HG02885 (cell line): ENCODE measurements at regions not wholly inside any gene's neighbourhood (a gene's known extent, or its start where the extent isn't known, plus 50 kb on each side); places are given as distances from the start of the nearest gene placed in this dataset.

Experiments
- ATAC-seq: cut with Tn5 transposase; IDR thresholded peaks from one replicate; pipeline ENCODE4 v1.9.1; 2021; ENCODE audit warnings: mild to moderate bottlenecking; ENCODE audit not compliant: unreplicated experiment, poor library complexity

DNA sequence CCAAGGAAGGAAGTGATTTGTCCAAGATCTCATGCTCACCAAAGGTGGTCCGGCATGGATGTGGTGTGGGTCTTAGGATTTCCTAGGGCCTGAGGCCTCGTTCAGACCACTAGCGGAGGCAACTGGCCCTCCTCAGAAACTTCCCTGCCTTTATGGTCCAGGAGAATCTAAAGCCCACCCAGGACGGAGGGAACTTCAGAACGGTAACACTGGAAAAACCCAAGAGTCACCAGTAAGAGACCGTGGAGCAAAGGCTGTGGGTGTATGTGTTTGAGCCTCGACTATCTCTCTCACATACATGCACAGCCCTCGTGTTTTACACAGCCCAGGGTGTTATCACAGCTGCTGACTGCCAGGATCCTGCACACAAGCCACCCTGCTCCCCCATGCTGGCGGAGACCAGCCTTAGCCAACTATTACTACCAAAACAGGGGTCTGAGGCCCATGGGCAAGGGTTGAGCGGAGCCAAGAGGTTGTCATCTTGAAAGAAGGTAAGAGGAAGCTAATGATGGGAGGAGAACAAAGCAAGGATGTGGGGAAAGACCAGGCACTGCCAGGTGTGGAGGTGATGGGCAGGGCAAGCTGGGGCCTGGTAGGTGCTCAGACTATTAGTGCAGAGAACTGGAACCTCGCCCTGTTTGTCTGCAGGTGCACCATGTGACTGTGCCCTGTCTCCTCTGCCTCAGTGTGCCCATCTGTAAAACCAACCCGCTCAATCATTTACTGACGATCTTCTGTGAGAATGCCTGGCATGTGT, 170.2 kb upstream of the ZMIZ1 start:
- ATAC-seq = no peak

DNA sequence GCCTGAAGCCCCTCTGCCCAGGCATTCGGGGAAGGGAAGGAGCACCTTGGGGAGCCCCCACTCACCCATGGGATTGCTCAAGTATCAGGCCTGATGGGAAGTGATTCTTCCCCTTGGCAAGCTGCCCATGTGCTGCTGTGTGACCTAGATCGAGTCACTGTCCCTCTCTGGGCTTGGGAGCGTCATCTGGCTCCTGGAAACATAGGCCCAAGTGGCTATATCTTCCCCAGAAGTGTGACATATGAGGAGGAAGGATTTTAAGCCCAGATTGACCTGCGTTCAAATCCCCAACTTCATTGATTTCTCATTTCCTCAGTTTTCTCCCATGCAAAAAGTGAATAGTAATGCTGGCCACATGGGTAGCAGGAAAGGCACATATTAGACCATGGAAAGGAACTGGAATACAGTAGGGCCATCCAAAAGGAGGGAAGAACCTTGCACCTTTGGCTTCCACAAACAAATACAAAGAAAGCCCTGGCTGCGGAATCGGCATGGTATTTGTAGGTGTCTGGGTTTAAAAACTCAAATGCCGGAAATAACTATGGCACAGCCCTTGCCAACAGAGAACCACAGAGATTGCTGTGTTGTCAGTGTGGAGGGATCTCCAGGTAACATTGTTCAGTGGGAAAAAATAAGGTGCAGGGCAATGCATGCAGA, 169.5 kb upstream of the ZMIZ1 start:
- ATAC-seq = no peak

DNA sequence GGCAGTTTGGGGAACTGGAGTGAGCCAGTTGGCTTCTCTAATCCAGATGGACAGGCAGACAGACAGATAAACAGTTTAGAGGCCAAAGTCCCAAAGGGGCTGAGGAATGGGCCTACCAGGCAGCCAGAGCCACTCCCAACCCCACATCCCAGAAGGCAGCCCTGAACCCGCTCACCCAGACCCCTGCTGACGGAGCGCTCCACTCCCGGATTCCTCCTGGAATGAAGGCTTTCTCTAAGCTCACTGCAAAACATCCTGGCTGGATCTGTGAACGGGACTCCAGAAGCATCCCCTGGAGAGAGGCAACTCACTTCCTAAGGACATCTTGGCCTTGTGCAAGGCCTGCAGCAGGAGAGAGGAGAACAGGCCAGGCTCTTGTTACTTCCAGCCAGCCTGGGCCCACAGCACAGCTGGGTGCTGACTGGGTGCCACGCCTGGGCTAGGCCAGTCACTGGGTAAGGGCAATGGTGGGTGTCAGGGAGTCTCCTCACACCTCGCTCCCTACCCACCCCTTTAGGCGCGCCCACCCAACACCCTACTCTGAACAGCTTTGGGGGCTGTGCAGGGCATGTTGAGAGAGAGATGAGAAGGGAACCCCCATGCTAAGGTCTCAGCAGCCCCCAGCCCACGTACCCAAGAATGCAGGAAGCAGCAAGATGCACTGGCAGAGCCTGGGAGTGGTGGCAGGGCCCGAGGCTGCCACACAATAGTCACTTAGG, 168.6 kb upstream of the ZMIZ1 start:
- no peak for ATAC-seq

DNA sequence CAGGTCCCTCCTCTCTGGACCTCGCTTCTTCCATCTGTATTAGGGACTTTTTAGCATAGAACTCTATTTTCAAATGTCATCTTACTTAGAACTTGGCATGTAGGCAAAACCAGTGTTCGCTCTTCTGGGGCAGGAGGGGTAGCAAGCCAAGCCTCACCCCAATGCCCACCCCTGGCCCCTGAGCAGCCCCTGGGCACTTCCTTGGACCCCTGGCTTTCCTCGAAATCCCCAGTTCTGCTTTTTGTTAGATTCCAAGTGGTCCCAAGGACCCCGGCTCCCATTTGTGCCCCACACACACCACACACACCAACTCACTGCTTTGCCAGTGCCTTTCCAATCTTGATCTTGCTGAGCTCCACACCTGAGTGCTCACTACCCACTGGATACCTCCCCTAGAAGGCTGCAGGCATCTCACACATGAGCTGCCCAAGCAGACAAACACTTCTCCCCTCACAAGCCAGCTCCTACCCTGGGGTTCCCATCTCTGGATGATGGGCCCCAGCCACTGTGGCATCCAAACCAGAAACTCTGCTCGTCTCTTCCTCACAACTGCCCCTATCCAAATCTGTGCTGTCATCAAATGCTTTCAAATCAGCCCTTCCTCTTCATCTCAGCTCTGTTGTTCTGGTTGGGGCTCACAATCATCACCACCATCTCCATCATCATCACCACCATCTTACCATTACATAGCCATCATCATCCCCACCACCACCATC, 167.9 kb upstream of the ZMIZ1 start:
- no peak for ATAC-seq

DNA sequence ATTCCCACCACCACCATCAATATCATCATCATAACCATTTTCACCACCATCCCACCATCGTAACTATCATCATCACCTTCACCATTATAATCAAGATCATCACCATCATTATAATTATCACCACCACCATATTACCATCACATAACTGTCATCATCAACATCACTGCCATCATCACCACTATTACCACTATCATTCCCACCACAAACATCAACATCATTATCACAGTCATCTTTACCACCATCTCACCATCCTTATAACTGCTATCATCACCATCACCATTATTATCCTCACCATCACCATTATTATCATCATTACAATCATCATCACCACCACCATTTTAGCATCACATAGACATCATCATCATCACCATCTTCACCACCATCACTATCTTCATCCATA, 167.1 kb upstream of the ZMIZ1 start:
- no peak for ATAC-seq

DNA sequence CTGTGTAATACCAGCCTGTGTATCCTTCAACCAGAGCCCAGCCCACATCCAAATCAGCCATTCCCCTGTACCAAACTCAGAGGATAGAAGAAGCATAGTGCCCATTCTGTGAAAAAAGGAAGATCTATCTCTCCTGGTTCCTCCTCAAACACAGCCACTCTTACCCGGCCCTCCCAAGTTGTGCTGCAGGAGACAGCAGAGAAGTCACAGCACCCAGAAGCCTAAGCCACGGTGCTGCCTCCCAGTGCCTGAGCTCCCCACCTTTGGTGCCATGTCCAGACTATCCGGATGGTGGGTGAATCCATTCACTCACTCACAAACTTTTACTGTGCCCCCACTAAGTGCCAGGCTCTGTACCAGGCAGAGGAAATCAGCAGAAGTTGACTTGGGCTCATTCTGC, 166.0 kb upstream of the ZMIZ1 start:
- no peak for ATAC-seq

DNA sequence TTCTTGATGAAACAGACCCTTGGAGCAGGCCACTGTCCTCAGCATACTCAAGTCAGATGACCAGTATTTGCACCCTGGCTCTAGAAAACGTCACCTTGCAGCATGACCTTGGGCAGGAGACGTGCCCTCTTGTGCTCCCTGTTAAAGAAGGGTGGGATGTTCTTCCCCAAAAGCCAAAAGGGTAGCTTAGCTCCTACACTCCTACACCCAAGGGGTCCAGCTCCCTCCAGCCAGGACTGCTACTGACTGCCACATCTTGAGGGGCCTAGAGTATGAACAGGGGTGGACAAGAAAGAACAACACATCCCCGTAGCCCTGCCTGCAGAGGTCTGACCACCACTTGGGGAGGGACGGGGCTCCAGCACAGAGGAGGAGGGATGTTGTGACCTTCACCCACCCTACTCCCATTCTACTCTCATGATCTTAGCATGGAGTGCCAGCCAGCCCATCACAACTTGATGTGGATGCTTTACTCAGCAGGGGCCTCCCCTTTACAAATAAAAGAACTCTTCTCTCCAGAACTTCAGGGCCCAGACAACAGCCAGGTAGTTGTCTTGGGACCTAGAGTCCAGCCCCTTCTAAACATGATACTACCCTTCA, 165.3 kb upstream of the ZMIZ1 start:
- no peak for ATAC-seq

DNA sequence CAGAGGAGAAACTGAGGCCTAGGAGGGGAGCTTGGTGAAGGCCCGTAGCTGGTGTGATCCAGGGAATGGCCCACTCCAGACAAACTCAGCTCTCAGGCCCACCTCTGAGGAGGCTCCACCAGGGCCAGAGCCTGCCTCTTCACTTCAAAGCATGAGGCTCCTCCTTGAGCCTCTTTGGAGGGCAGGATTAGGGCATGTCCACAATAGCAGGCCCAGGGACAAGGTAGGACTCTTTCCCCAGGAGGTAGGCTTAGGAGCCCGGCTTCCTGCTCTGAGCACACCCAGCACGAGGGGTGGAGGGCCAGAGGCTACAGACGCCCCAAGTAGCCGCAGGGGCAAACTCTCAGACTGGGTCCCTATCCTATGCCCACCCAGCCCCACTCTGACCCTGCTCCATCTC, 164.6 kb upstream of the ZMIZ1 start:
- ATAC-seq = no peak

DNA sequence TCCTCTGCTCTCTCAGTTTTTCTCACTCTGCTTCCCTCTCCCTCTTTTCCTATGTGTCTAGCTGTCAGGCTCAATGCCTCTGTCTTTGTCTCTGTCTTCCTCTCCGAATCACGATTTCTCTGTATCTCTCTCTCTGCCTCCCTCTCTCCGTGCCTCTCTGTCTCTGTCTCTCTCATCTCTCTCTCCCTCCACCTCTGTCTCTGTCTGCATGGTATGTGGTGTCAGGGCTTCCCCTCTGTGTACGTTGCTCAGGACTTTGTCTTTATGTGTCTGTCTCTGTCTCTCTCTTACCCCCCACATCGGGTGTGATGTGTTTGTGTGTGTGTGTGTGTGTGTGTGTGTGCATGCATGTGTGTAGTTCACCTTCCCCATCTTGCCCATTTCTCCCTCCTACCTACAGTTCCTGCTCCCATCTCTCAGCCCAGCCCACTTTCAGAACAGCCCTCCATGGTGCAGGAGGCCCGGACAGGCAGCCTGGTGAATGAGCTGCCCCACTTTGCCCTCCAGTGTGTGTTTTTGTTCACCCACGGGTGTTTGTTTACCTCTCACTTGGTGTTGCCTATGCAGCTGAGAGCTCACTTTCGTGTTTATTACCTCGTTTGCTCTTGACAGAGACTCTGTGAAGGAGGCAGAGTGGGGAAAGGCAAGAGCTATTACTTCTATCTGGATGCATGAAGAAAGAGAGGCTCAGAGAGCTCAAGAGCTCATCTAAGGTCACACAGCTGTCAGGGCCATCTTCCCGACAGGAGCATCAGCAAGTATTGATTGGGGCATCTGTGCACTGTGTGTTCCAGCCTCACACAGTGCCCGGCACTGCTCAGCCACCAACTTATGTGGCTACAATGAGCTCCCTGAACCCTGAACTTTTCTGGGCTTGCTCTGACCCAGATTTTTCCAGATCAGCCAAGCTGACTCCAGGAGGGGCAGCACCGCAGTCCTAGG, 163.5 kb upstream of the ZMIZ1 start:
- no peak for ATAC-seq

DNA sequence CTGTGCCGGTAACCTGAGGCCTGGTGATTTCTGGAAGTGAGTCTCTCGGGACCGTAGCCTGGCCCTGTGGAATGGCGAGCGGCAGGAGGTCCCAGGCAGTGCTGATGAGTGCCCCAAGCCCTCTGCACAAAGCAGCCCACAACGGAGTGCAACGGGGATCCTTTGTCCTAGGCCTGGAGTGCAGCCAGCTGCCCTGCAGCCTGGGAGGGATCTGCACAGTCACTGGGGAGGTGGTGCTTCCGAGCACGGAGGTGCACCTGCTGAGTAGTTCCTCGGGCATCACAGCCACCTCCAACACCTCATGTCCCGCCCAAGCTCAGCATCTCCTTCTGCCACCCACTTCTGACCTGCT, 162.8 kb upstream of the ZMIZ1 start:
- ATAC-seq = no peak

DNA sequence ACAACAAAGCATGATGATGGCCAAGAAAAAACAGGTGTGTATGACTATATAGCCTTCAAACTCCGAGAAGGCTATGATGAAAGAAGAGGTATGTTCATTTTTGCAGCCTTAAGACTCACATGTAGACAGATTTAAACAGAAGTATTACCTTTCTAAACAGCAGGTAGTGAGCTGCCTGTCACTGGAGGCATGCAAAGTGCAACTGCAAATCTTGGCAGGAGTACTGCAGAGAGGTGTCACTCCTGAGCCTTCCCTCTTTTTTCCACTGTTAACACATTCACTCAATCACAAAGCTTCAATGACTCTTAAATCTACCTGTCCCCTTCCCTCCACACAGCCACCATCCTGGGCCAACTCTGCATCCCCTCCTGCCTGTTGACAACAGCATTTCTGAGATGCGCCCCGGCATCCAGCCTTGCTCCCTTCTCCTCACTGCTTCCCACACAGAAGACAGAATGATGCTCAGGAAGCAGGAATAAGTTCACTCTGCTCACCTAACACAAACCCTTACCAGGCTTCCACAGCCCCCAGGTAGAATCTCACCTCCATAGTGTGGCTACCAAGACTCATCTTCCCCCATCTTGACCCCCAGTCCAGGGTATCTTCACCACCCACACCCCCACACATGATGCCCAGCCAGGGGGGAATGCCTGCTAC, 161.9 kb upstream of the ZMIZ1 start:
- no peak for ATAC-seq

DNA sequence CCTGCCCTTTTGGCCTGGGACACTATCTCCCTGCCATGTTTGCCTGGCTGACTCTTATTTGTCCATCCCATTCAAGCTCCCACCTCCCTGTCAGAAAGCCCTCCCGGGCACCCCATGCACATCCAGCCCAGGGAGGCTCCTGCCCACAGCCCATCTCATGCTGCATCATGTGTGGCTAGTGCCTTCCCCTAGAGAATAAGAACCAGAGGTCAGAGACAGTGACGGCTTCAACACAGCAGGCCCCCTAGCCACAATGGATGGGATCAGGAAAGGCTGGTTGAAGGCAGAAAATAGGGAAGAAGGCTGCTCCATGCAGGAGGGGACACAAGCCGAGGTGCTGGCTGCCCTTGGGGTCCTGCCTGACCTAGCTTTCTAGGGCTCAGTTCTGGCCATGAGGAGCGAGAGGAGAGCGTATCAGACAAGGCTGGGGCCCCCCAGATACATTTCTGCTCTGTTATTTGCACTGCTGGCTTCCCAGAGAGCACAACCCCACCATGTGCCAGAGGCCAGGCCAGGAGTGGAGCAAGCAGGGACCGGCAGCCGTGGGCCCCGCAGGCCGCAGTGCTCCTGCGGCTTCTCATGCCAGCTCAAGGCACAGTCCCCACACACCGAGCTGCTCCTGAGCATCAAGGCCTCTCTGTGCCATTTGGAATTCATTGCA, 161.1 kb upstream of the ZMIZ1 start:
- ATAC-seq = no peak

DNA sequence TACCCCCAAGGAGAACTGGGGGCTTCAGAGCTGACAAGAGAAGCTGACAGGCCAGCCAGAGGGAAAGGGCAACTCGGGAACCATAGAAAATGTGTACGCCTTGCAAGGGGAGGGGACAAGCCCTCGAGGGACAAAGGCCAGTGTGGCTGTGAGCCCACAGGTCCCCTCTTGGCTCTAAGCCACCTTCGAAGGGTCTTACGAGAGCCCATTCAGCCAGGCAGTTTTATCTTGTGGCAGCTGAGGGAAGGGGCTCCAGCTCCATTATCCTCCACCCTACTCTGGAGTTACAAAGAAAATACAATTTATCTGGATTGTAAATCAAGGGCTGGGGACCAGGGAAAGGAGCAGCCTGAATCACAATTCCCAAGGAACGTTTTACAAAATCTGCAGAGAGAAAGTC, 159.5 kb upstream of the ZMIZ1 start:
- no peak for ATAC-seq

DNA sequence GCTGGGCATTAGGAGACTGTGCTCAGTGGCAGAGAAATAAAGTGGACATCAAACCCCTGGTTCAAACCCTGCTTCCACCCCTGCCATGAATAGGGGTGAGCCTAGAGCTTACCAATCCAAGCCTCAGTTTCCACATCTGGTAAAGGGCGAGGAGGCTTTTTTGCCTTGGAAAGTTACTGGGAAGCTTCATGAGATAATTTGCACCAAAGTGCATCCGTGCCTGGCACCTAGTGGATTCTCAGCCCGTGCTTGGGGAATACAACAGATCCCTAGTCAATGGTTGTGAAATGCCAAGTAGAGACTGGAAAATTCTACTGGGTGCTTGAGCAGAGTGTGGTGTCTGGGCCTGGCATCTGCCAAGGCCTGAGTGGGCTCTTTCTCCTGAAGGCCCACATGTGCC, 158.7 kb upstream of the ZMIZ1 start:
- no peak for ATAC-seq

DNA sequence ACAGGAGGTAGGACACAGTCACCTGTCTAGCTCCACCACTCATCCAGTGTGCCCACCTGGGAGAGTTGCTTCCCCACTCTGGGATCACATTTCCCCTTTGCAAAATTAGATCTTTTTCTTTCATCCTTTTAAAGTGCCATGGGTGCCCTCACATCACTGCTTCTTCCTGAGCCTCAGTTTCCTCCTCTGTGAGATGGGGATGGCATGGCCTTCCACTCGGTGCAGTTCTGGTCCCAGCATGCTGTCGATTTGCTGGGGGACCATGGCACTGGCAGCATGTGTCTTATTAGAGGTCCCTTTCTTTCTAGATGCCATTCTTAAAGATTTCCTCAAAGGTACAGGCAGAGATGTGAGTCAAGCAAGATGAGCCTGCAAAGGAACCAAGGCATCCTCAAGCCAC, 158.3 kb upstream of the ZMIZ1 start:
- ATAC-seq = no peak

DNA sequence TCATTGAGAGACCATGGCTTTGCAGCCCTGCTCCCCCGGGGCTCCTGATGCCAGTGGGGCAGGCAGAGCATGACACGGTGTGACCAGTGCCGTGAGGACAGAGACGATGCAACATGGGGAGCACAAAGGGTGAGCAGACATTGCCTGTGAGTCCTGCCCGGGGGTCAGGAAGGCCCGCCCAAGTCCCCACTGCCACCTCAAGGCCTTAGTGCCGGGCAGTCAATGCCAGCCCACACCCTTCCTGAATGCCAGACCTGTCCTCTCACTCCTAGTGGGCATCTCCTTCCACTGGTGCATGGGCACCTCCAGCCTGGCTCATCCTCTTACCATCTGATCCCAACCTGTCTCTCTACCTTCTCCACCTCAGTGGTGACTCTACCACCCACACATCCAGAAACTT, 157.9 kb upstream of the ZMIZ1 start:
- no peak for ATAC-seq

DNA sequence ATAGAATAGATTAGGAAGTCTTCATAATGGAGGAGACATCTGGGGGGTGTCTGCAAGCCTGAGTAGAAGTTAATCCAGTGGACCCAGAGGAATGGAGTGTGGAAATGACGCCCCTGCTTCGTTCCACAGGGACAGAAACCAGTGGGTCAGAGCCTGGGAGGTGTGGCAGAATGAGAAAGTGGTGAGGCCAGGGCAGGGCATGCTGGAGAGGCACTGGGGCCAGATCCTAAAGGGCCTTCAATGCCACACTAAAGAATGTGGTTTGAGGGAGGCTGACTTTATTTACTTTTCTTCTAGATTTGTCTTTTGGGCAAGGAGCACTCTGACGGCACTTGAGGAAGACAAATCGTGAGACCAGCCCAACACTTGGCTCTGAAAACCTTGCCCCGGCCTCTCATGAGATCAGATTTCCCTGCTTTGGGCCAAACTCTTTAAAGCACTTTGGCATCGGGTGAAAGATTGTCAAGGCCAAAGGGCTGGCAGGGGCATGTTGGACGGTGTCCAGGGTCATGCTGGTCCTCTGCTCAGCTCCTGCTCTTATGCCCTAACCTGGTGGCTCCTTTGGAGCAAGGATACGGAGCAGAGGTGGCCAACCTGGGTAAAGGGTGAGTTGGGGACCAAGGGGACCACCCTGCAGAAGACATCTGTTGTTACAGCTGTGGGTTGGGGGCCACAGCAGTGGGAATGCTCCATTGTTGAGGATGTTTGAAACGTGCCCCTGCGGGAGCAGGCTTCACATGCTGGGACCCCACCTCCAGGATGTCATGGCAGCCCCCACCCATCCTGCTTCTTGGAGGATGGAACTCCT, 157.0 kb upstream of the ZMIZ1 start:
- ATAC-seq = no peak
